Endodermal cell (in vitro differentiated cells): ENCODE measurements at regions not wholly inside any gene's neighbourhood (a gene's known extent, or its start where the extent isn't known, plus 50 kb on each side); places are given as distances from the start of the nearest gene placed in this dataset.

ENCODE experiments used
- DNase-seq: peaks from one replicate; pipeline ENCODE4 v3.0.0-alpha.2; 2017
- H3K27ac ChIP-seq: 2 replicates; pipeline ENCODE4 v1.5.1; 2013; ENCODE audit warnings: mild to moderate bottlenecking, low read depth, low read length, moderate library complexity
- H3K27me3 ChIP-seq: 2 replicates; pipeline ENCODE4 v1.6.1; 2013; ENCODE audit warnings: mild to moderate bottlenecking, low read length, moderate library complexity; ENCODE audit not compliant: insufficient read depth, control insufficient read depth, poor library complexity, severe bottlenecking
- H3K36me3 ChIP-seq: 2 replicates; pipeline ENCODE4 v1.7.0; 2013; ENCODE audit warnings: mild to moderate bottlenecking, low read length, moderate library complexity; ENCODE audit not compliant: control insufficient read depth, insufficient read depth
- H3K4me1 ChIP-seq: one replicate; pipeline ENCODE4 v1.7.0; 2013; ENCODE audit warnings: low read length; ENCODE audit not compliant: control insufficient read depth, insufficient read depth
- H3K4me3 ChIP-seq: 2 replicates; pipeline ENCODE4 v1.5.1; 2013; ENCODE audit warnings: mild to moderate bottlenecking, low read length, moderate library complexity
- H3K9ac ChIP-seq: 2 replicates; pipeline ENCODE4 v1.6.1; 2013; ENCODE audit warnings: mild to moderate bottlenecking, low read length, moderate library complexity; ENCODE audit not compliant: poor library complexity, severe bottlenecking; ENCODE audit errors: extremely low read depth
- H3K9me3 ChIP-seq: 2 replicates; pipeline ENCODE4 v1.6.1; 2013; ENCODE audit warnings: mild to moderate bottlenecking, low read length, moderate library complexity; ENCODE audit not compliant: control insufficient read depth
- H3K27ac Mint-ChIP-seq: 2 replicates; pipeline ENCODE4 v1.8.0; 2020; ENCODE audit warnings: mixed read lengths
- H3K27me3 Mint-ChIP-seq: 2 replicates; pipeline ENCODE4 v1.8.0; 2021; ENCODE audit warnings: mild to moderate bottlenecking, mixed read lengths; ENCODE audit not compliant: insufficient read depth
- H3K36me3 Mint-ChIP-seq: 2 replicates; pipeline ENCODE4 v1.8.0; 2020; ENCODE audit warnings: low read depth, mixed read lengths
- H3K4me1 Mint-ChIP-seq: 2 replicates; pipeline ENCODE4 v1.8.0; 2020; ENCODE audit warnings: mixed read lengths
- H3K4me3 Mint-ChIP-seq: 2 replicates; pipeline ENCODE4 v1.8.0; 2020; ENCODE audit warnings: mild to moderate bottlenecking, moderate library complexity, mixed read lengths
- H3K9me3 Mint-ChIP-seq: 2 replicates; pipeline ENCODE4 v1.8.0; 2020; ENCODE audit warnings: mild to moderate bottlenecking, mixed read lengths
- CTCF ChIP-seq: fragments of 200-600 bp; sonication (generic); conservative IDR thresholded peaks from 2 replicates; pipeline ENCODE4 v1.5.0; 2021; ENCODE audit warnings: antibody characterized with exemption, mild to moderate bottlenecking
- WGBS, 2 experiments: methylation state at CpG; one replicate each; pipeline versions ENCODE4 v1.1.5 to v1.1.7; 2013; ENCODE audit warnings: missing lambda C conversion rate in 2 of 2, mixed read lengths in 1 of 2; ENCODE audit not compliant: insufficient coverage in 1 of 2, insufficient read length in 1 of 2; 5-methylcytosine and 5-hydroxymethylcytosine counted together

- Mint-ChIP-seq H3K4me3 (no peak overlapping the region), H3K4me1 (peaks cover 9% of the 10 kb centered on the region), H3K27ac (no peak overlapping the region), H3K27me3 (no peaks in the 10 kb centered on the region), H3K36me3 (no peaks in the 10 kb centered on the region), H3K9me3 (no peaks in the 10 kb centered on the region)
- no peak overlapping the region for H3K4me3 ChIP-seq
- H3K9me3 ChIP-seq = no peaks in the 10 kb centered on the region
- H3K9ac ChIP-seq = no peak overlapping the region
- no peak for TF ChIP-seq CTCF
- no peak overlapping the region for H3K27ac ChIP-seq
- 100% methylated on average over 1 of the region's 1 CpG for WGBS, 2 experiments
- H3K27me3 ChIP-seq = no peaks in the 10 kb centered on the region
- H3K36me3 ChIP-seq = no peaks in the 10 kb centered on the region
- DNase-seq = no peak
- peaks cover under 1% of the 10 kb centered on the region for H3K4me1 ChIP-seq
Observed at GRCh38 chr11:106202935-106203620, 125.6 kb downstream of the AASDHPPT start.

DNA sequence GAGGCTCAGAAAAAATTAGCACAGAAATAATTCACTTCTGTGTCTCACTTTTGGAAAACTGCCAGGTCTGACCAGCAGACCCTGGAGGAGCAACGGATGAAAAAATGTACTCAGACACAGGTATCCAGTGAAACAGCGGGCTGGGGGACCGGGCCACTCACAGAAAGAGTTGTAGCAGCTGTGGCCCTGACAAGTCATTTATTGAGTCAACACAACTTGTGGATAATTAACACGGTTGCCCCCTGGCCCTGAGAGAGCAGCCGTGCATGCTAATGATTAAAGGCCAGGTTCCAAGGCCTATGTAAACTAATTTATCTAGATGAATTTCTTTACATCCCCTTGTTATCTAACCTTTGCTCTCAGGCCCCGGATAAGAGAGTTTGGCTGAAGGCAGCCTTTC is 131.3 kb downstream of the AASDHPPT start:
- H3K27me3 ChIP-seq = no peaks in the 10 kb centered on the region
- Mint-ChIP-seq H3K4me3 (peak overlapping the region; percentile 15), H3K9me3 (no peaks in the 10 kb centered on the region), H3K27ac (peak overlapping the region; percentile 65), H3K27me3 (peaks cover 14% of the 10 kb centered on the region), H3K36me3 (no peaks in the 10 kb centered on the region), H3K4me1 (peaks cover 17% of the 10 kb centered on the region)
- H3K9me3 ChIP-seq = no peaks in the 10 kb centered on the region
- peak overlapping the region; percentile 63 for H3K4me3 ChIP-seq
- H3K27ac ChIP-seq = no peak overlapping the region
- peak; percentile 54 for DNase-seq
- no peaks in the 10 kb centered on the region for H3K36me3 ChIP-seq
- peak; percentile 33 for TF ChIP-seq CTCF
- WGBS, 2 experiments = 55 to 86% methylated on average over 4 to 6 of the region's 6 CpGs
- H3K4me1 ChIP-seq = peaks cover 13% of the 10 kb centered on the region
- H3K9ac ChIP-seq = no peak overlapping the region

- Mint-ChIP-seq H3K36me3 (no peaks in the 10 kb centered on the region), H3K4me3 (no peak overlapping the region), H3K27me3 (peaks cover 14% of the 10 kb centered on the region), H3K27ac (no peak overlapping the region), H3K9me3 (no peaks in the 10 kb centered on the region), H3K4me1 (peaks cover 17% of the 10 kb centered on the region)
- no peak overlapping the region for H3K9ac ChIP-seq
- no peaks in the 10 kb centered on the region for H3K27me3 ChIP-seq
- H3K9me3 ChIP-seq = no peaks in the 10 kb centered on the region
- H3K36me3 ChIP-seq = no peaks in the 10 kb centered on the region
- no peak overlapping the region for H3K4me3 ChIP-seq
- peaks cover 13% of the 10 kb centered on the region for H3K4me1 ChIP-seq
- 96 to 100% methylated on average over 2 of the region's 2 CpGs for WGBS, 2 experiments
- no peak for DNase-seq
- no peak overlapping the region for H3K27ac ChIP-seq
- TF ChIP-seq CTCF = no peak
Observed at GRCh38 chr11:106212081-106212480, 134.6 kb downstream of the AASDHPPT start.
